ENCODE measurements at regions not wholly inside any gene's neighbourhood (a gene's known extent, or its start where the extent isn't known, plus 50 kb on each side); places are given as distances from the start of the nearest gene placed in this dataset.
"Not testable (repeated sequence)": the region's sequence is repeated elsewhere in the genome, so short reads cannot be mapped to it uniquely, and the experiment has no call there.

DNA sequence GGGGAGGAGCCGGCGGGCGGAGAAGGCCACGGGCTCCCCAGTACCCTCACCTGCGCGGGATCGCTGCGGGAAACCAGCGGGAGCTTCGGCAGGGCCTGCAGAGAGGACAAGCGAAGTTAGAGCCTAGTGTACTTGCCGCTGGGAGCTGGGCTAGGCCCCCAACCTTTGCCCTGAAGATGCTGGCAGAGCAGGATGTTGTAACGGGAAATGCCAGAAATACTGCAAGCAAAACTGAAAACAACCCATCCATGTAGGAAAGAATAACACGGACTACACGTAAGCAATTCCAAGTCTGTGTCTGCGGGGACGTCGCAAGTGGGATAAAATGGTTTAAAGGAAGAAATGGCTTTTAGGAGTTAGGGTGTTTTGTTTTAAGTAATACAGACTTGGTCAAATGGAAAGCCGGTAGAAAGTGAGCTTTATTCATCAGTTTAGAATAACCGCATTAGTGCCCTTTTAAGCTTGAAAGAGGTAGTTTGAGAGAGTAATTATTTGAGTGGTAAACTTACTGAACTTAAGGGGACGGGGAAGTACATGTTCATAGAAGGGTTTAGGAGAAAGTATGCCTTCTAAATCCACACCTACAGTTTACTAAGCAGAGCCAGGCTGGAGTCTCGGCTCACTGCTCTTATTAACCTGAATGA is 121.3 kb upstream of the NIPA1 start:
- peak; percentile 21 for ATAC-seq
- DNase-seq, result peak; percentile 30

- not testable (repeated sequence) for ATAC-seq
These were observed 120.7 kb upstream of the NIPA1 start for GRCh38 chr15:22665711-22666110.

GRCh38 chr15:22684786-22685185 is 101.7 kb upstream of the NIPA1 start:
- ATAC-seq, result peak; percentile 88
- DNase-seq, result not testable (repeated sequence)

More at GRCh38 chr15:22665711-22666110, 120.7 kb upstream of the NIPA1 start:
- DNase-seq, result not testable (repeated sequence)

DNA sequence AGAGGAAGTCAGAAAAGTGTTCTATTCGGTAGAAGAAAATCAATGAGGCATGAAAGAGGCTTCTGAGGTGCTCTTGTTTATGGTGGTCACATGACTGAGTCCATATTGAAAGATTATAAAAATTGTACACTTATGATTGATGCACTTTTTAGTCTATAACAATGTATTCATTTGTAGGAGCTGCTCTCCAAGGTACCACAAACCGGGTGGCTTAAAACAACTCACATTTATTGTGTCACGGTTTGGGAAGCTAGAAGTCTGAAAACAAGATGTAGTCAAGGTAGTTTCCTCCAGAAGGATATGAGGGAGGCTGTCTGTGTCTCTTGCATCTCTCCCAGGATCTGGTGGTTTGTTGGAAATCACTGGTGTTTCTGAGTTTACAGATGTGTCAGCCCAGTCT is 86.6 kb upstream of the NIPA1 start:
- DNase-seq, ATAC-seq: not testable (repeated sequence)

DNA sequence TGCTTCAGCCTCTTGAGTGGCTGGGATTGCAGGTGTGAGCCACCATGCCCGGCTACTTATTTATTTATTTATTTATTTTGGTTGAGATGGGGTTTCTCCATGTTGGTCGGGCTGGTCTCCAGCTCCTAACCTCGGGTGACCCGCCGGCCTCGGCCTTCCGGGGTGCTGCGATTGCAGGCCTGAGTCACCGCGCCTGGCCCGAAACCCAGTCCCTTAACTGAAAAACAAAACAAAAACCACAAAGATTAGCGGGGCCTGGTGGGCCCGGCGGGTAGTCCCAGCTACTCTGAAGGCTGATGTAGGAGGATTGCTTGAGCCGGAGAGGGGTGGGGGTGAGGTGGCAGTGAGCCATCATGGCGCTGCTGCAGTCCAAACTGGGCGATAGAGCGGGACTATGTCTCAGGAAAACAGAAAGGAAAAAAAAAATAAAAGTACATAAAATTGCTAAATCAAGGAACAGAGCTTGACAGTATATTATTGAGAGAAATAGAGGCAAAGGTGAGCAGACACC is 75.6 kb upstream of the NIPA1 start:
- DNase-seq, ATAC-seq: not testable (repeated sequence)

- not testable (repeated sequence) for DNase-seq, ATAC-seq
These were observed 72.5 kb upstream of the NIPA1 start for GRCh38 chr15:22713933-22714332.

- DNase-seq (peak; percentile 8), ATAC-seq (peak; percentile 57)
These were observed 71.9 kb upstream of the NIPA1 start for GRCh38 chr15:22714358-22715132.

DNA sequence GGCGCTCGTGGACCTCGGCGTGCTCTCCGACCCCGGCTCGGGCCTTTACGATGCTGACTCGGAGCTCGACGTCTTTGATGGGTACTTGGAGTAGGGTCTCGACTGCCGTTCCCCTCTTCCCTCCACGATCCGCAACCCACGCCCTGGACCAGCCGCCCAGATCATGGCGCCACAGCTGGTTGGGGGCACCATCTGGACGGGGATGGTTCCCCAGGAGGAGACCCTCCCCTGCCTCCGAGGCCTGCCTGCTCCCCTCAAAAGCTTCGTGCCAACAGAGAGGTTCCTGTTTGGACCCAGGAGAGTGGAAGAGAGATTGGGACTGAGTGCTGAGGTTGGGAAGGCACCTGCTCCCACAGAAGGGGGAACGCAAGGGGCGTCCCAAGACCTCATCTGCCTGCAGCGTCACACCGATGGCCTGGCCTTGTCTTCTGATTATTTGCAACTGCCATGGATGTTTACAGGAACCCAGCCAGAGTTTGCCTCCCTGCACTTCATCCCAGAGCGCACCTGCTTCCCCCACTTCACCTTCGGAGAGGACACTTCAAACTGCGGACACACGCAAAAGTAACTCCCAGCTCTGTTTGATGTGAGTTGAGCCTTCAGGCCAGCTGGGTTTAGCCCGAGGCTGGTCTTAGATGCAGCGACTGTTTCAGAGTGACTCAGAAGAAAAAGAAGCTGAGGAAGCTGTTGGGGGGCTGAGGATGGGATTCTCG is 71.2 kb upstream of the NIPA1 start:
- peak; percentile 9 for ATAC-seq

GRCh38 chr15:22719980-22720379 is 66.5 kb upstream of the NIPA1 start:
- not testable (repeated sequence) for DNase-seq
- ATAC-seq, result peak; percentile 36

More for the DNA sequence above, 71.2 kb upstream of the NIPA1 start:
- not testable (repeated sequence) for DNase-seq

- ATAC-seq, DNase-seq: not testable (repeated sequence)
These were observed 60.3 kb upstream of the NIPA1 start for GRCh38 chr15:22726104-22726503.

- DNase-seq, ATAC-seq: not testable (repeated sequence)
These were observed 51.4 kb upstream of the NIPA1 start for GRCh38 chr15:22735067-22735466.

GRCh38 chr15:22735781-22736180 is 50.7 kb upstream of the NIPA1 start:
- ATAC-seq, result no peak
- no peak for DNase-seq

GRCh38 chr15:22736200-22736599 is 50.2 kb upstream of the NIPA1 start:
- DNase-seq, result not testable (repeated sequence)

More at GRCh38 chr15:22736200-22736599, 50.2 kb upstream of the NIPA1 start:
- ATAC-seq, result not testable (repeated sequence)
